ENCODE measurements at regions not wholly inside any gene's neighbourhood (a gene's known extent, or its start where the extent isn't known, plus 50 kb on each side); places are given as distances from the start of the nearest gene placed in this dataset.

DNA sequence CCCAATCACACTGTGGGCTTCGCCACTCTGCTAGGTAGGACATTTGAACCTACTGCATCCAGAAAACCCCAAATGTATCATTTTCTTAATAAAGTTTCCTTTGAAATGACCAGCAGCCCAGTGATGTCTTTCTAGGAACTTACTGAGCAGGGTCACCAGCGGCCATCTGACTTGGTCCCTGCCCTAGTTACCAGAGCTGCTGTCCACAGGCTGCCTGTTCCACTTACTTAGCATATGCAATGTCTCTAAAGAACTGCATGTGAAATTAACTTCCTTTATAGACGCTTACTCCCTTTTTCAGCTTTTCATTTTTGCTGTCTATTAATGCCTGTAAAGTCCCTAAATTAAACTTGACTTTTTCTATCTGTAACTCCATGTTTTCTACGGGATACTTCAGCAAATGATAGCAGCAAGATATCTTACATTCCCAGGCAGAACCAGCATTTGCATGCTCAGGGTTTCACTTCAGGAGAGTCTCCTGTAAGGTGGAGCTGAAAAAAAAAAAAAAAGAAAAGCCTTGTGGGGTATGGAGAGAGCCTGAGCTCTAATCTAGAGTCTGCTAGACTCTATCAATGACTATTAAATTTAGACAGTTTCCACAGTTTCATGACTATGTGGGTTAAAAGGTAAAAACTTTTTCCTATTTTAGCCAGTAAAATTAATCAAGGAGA, 125.0 kb downstream of the FAT3 start:
- H4K20me1 ChIP-seq (ENCODE audit: insufficient read depth) = no peaks in the 10 kb centered on the region
- H3K4me2 ChIP-seq = no peak overlapping the region
- H3K36me3 ChIP-seq (replicated peaks in 1 of 2; ENCODE audit: control insufficient read depth in 1 of 2, insufficient read depth in 2 of 2, low read length in 1 of 2) = no peaks in the 10 kb centered on the region
- no peak for DNase-seq
- no peaks in the 10 kb centered on the region; a peak in 1 of 4 replicates for H3K4me1 ChIP-seq (ENCODE audit: control insufficient read depth in 1 of 2, insufficient read depth in 2 of 2, low read depth in 1 of 2, low read length in 1 of 2)
- TF ChIP-seq EP300 (IDR thresholded peaks at IDR 0.05; ENCODE audit: borderline replicate concordance in 1 of 2, low read depth in 1 of 2, low read length in 1 of 2) = no peak
- no peak for TF ChIP-seq RAD21 (IDR thresholded peaks at IDR 0.05; ENCODE audit: low read length)
- no peak for TF ChIP-seq TCF12 (IDR thresholded peaks at IDR 0.05)
- no peak for TF ChIP-seq MAX (IDR thresholded peaks at IDR 0.05; ENCODE audit: low read depth)
- TF ChIP-seq GABPA (IDR thresholded peaks at IDR 0.05; ENCODE audit: low read depth) = no peak
- no peak for TF ChIP-seq ELF1 (IDR thresholded peaks at IDR 0.05)
- TF ChIP-seq, protein P1, sequence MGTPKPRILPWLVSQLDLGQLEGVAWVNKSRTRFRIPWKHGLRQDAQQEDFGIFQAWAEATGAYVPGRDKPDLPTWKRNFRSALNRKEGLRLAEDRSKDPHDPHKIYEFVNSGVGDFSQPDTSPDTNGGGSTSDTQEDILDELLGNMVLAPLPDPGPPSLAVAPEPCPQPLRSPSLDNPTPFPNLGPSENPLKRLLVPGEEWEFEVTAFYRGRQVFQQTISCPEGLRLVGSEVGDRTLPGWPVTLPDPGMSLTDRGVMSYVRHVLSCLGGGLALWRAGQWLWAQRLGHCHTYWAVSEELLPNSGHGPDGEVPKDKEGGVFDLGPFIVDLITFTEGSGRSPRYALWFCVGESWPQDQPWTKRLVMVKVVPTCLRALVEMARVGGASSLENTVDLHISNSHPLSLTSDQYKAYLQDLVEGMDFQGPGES (IDR thresholded peaks at IDR 0.05; ENCODE audit: low read depth, low read length) = no peak
- TF ChIP-seq RCOR1 (IDR thresholded peaks at IDR 0.05; ENCODE audit: low read length) = no peak
- TF ChIP-seq CHD2 (IDR thresholded peaks at IDR 0.05; ENCODE audit: low read length, partially characterized antibody) = no peak
- no peak for TF ChIP-seq NRF1 (IDR thresholded peaks at IDR 0.05; ENCODE audit: low read depth, low read length)
- TF ChIP-seq GATA2 (CRISPR knock-in tag; IDR thresholded peaks at IDR 0.05) = no peak
- TF ChIP-seq SMC3 (IDR thresholded peaks at IDR 0.05; ENCODE audit: low read depth, low read length) = no peak
- TF ChIP-seq, protein P2, sequence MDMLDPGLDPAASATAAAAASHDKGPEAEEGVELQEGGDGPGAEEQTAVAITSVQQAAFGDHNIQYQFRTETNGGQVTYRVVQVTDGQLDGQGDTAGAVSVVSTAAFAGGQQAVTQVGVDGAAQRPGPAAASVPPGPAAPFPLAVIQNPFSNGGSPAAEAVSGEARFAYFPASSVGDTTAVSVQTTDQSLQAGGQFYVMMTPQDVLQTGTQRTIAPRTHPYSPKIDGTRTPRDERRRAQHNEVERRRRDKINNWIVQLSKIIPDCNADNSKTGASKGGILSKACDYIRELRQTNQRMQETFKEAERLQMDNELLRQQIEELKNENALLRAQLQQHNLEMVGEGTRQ (IDR thresholded peaks at IDR 0.05; ENCODE audit: borderline replicate concordance, low read depth, low read length) = no peak
- no peak for TF ChIP-seq NFIC (IDR thresholded peaks at IDR 0.05; ENCODE audit: borderline replicate concordance)
- TF ChIP-seq MXI1 (IDR thresholded peaks at IDR 0.05; ENCODE audit: low read depth, low read length) = no peak
- no peaks in the 10 kb centered on the region for H3K9me3 ChIP-seq
- no peaks in the 10 kb centered on the region for H3K9me2 ChIP-seq
- H3K9ac ChIP-seq = no peak overlapping the region
- no peak overlapping the region for H3K27ac ChIP-seq (ENCODE audit: low read depth in 2 of 2, low read length in 1 of 2)
- no peaks in the 10 kb centered on the region for H3K27me3 ChIP-seq (ENCODE audit: insufficient read depth)
- no peaks in the 10 kb centered on the region for H3F3A ChIP-seq (replicated peaks; ENCODE audit: insufficient read depth)
- CTCF ChIA-PET = interaction anchor here (0.9 to 1.1 kb wide), 2 partner anchors 9 to 17 kb away, joined by 3 to 4 read pairs; no protein-coding TSS in a partner anchor
- H3K79me2 ChIP-seq (ENCODE audit: insufficient read depth) = no peaks in the 10 kb centered on the region
- POLR2A ChIA-PET = no interaction called here
- H3K4me3 ChIP-seq (ENCODE audit: low read depth in 2 of 2, low read length in 1 of 2) = no peak overlapping the region
- WGBS (ENCODE audit: low lambda C conversion rate) = 64% methylated on average over 4 of the region's 4 CpGs
- no peak overlapping the region for H2AFZ ChIP-seq (ENCODE audit: low read depth)

DNA sequence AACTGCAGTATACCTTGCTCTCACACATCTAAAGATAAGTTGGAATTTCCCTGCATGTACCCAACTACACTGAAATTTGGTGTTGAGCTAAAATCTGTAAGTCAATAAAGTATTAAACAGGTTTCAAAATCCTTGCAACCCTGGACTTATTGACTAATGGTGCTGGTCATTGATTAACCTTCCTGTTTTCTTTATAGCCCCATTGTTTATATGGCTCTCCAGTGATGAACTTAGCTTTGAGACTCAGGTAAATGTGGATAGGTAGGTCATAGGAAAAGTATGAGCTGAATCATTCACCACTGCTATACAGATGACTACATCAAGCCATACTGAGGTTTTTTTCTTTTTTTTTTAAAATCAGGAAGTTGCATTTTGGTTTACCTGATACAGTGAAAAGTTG, 132.7 kb downstream of the FAT3 start:
- no peak for DNase-seq
- H3K27ac ChIP-seq (ENCODE audit: low read depth in 2 of 2, low read length in 1 of 2) = no peak overlapping the region
- TF ChIP-seq, protein P3, sequence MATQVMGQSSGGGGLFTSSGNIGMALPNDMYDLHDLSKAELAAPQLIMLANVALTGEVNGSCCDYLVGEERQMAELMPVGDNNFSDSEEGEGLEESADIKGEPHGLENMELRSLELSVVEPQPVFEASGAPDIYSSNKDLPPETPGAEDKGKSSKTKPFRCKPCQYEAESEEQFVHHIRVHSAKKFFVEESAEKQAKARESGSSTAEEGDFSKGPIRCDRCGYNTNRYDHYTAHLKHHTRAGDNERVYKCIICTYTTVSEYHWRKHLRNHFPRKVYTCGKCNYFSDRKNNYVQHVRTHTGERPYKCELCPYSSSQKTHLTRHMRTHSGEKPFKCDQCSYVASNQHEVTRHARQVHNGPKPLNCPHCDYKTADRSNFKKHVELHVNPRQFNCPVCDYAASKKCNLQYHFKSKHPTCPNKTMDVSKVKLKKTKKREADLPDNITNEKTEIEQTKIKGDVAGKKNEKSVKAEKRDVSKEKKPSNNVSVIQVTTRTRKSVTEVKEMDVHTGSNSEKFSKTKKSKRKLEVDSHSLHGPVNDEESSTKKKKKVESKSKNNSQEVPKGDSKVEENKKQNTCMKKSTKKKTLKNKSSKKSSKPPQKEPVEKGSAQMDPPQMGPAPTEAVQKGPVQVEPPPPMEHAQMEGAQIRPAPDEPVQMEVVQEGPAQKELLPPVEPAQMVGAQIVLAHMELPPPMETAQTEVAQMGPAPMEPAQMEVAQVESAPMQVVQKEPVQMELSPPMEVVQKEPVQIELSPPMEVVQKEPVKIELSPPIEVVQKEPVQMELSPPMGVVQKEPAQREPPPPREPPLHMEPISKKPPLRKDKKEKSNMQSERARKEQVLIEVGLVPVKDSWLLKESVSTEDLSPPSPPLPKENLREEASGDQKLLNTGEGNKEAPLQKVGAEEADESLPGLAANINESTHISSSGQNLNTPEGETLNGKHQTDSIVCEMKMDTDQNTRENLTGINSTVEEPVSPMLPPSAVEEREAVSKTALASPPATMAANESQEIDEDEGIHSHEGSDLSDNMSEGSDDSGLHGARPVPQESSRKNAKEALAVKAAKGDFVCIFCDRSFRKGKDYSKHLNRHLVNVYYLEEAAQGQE (IDR thresholded peaks at IDR 0.05; ENCODE audit: low read depth, low read length) = no peak
- TF ChIP-seq SMC3 (IDR thresholded peaks at IDR 0.05; ENCODE audit: low read depth, low read length) (no peak), ELF1 (IDR thresholded peaks at IDR 0.05) (no peak), EP300 (IDR thresholded peaks at IDR 0.05; ENCODE audit: borderline replicate concordance in 1 of 2, low read depth in 1 of 2, low read length in 1 of 2) (no peak), ZBTB33 (IDR thresholded peaks at IDR 0.05; ENCODE audit: borderline replicate concordance, low read depth) (no peak), SIN3A (IDR thresholded peaks at IDR 0.05; ENCODE audit: borderline replicate concordance, low read depth, low read length) (no peak)
- TF ChIP-seq, protein P4, sequence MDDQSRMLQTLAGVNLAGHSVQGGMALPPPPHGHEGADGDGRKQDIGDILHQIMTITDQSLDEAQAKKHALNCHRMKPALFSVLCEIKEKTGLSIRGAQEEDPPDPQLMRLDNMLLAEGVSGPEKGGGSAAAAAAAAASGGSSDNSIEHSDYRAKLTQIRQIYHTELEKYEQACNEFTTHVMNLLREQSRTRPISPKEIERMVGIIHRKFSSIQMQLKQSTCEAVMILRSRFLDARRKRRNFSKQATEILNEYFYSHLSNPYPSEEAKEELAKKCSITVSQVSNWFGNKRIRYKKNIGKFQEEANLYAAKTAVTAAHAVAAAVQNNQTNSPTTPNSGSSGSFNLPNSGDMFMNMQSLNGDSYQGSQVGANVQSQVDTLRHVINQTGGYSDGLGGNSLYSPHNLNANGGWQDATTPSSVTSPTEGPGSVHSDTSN (IDR thresholded peaks at IDR 0.05) = no peak

More for the DNA sequence above, 132.7 kb downstream of the FAT3 start:
- CTCF ChIA-PET = interaction anchor here (1.0 kb wide), 1 partner anchor 71 kb away, joined by 3 read pairs; no protein-coding TSS in a partner anchor
- Histone ChIP-seq H3K4me1 (ENCODE audit: control insufficient read depth in 1 of 2, insufficient read depth in 2 of 2, low read depth in 1 of 2, low read length in 1 of 2) (no peaks in the 10 kb centered on the region), H2AFZ (ENCODE audit: low read depth) (no peak overlapping the region), H3K4me3 (ENCODE audit: low read depth in 2 of 2, low read length in 1 of 2) (no peak overlapping the region), H3K9me2 (no peaks in the 10 kb centered on the region), H3K9me3 (no peaks in the 10 kb centered on the region), H3K36me3 (replicated peaks in 1 of 2; ENCODE audit: control insufficient read depth in 1 of 2, insufficient read depth in 2 of 2, low read length in 1 of 2) (no peaks in the 10 kb centered on the region), H3K9ac (no peak overlapping the region), H3K79me2 (ENCODE audit: insufficient read depth) (no peaks in the 10 kb centered on the region), H4K20me1 (ENCODE audit: insufficient read depth) (no peaks in the 10 kb centered on the region), H3K4me2 (no peak overlapping the region), H3F3A (replicated peaks; ENCODE audit: insufficient read depth) (no peaks in the 10 kb centered on the region), H3K27me3 (ENCODE audit: insufficient read depth) (no peaks in the 10 kb centered on the region)
- POLR2A ChIA-PET = no interaction called here

All from SK-N-SH (cell line).